C4-2B (cell line): ENCODE measurements at regions not wholly inside any gene's neighbourhood (a gene's known extent, or its start where the extent isn't known, plus 50 kb on each side); places are given as distances from the start of the nearest gene placed in this dataset.

ENCODE experiments used
- CTCF ChIP-seq: fragments of 450-650 bp; conservative IDR thresholded peaks from 2 replicates; pipeline ENCODE4 v1.5.1; 2017; ENCODE audit warnings: mild to moderate bottlenecking
- ZFX ChIP-seq: fragments of 450-650 bp; IDR thresholded peaks from 2 replicates; pipeline ENCODE4 v1.6.1; 2017

- no peak for TF ChIP-seq CTCF
- TF ChIP-seq ZFX: no peak
These were observed 325.8 kb upstream of the MEF2C start for GRCh38 chr5:89208811-89209210.
